Ishikawa (cell line): ENCODE measurements at regions not wholly inside any gene's neighbourhood (a gene's known extent, or its start where the extent isn't known, plus 50 kb on each side); places are given as distances from the start of the nearest gene placed in this dataset.

Source experiments
- CEBPB ChIP-seq: IDR thresholded peaks from 2 replicates; pipeline ENCODE4 v1.6.1; 2012
- CREB1 ChIP-seq: IDR thresholded peaks from 2 replicates; pipeline ENCODE4 v1.6.1; 2012; ENCODE audit warnings: low read depth
- EGR1 ChIP-seq: IDR thresholded peaks from 2 replicates; pipeline ENCODE4 v1.6.1; 2012
- EP300 ChIP-seq: IDR thresholded peaks from 2 replicates; pipeline ENCODE4 v1.6.1; 2012; ENCODE audit warnings: borderline replicate concordance
- FOXM1 ChIP-seq: IDR thresholded peaks from 2 replicates; pipeline ENCODE4 v1.6.1; 2012; ENCODE audit warnings: low read depth, borderline replicate concordance
- MAX ChIP-seq: IDR thresholded peaks from 2 replicates; pipeline ENCODE4 v1.6.1; 2012
- NFIC ChIP-seq: IDR thresholded peaks from 2 replicates; pipeline ENCODE4 v1.6.1; 2012
- RAD21 ChIP-seq: IDR thresholded peaks from 2 replicates; pipeline ENCODE4 v1.6.1; 2012; ENCODE audit warnings: low read depth
- REST ChIP-seq: IDR thresholded peaks from 2 replicates; pipeline ENCODE4 v1.6.1; 2012; ENCODE audit warnings: low read depth, mild to moderate bottlenecking
- TAF1 ChIP-seq: IDR thresholded peaks from 2 replicates; pipeline ENCODE4 v1.6.1; 2012; ENCODE audit warnings: low read depth, mild to moderate bottlenecking
- TCF12 ChIP-seq: IDR thresholded peaks from 2 replicates; pipeline ENCODE4 v1.6.1; 2012; ENCODE audit warnings: low read depth
- TEAD4 ChIP-seq: IDR thresholded peaks from 2 replicates; pipeline ENCODE4 v1.6.1; 2012
- USF1 ChIP-seq: IDR thresholded peaks from 2 replicates; pipeline ENCODE4 v1.6.1; 2012
- YY1 ChIP-seq: IDR thresholded peaks from 2 replicates; pipeline ENCODE4 v1.6.1; 2012; ENCODE audit warnings: low read depth
- ZBTB7A ChIP-seq: IDR thresholded peaks from 2 replicates; pipeline ENCODE4 v1.6.1; 2012; ENCODE audit warnings: low read depth

- no peak for TF ChIP-seq MAX
- no peak for TF ChIP-seq TAF1
- TF ChIP-seq EGR1, result no peak
- no peak for TF ChIP-seq TEAD4
- TF ChIP-seq RAD21, result no peak
- TF ChIP-seq USF1, result no peak
- TF ChIP-seq TCF12, result no peak
- no peak for TF ChIP-seq NFIC
- no peak for TF ChIP-seq CEBPB
- no peak for TF ChIP-seq CREB1
Observed at GRCh38 chr2:144798034-144798433, 278.1 kb upstream of the ZEB2 start.

GRCh38 chr2:144796936-144797335 is 277.0 kb upstream of the ZEB2 start:
- no peak for TF ChIP-seq RAD21
- TF ChIP-seq TCF12, result no peak
- no peak for TF ChIP-seq TAF1
- no peak for TF ChIP-seq EP300
- TF ChIP-seq FOXM1, result no peak
- no peak for TF ChIP-seq NFIC
- TF ChIP-seq CEBPB, result no peak
- TF ChIP-seq ZBTB7A, result no peak

- TF ChIP-seq ZBTB7A (no peak), RAD21 (no peak), NFIC (no peak), MAX (no peak), TEAD4 (no peak), EP300 (no peak), USF1 (no peak), TAF1 (no peak), CEBPB (no peak), EGR1 (no peak), FOXM1 (no peak), CREB1 (no peak), REST (no peak), YY1 (no peak), TCF12 (no peak)
Observed at GRCh38 chr2:144796164-144796563, 276.2 kb upstream of the ZEB2 start.

- no peak for TF ChIP-seq EP300
- TF ChIP-seq ZBTB7A, result no peak
- no peak for TF ChIP-seq TAF1
- no peak for TF ChIP-seq CEBPB
- TF ChIP-seq CREB1, result no peak
- TF ChIP-seq TEAD4, result no peak
- no peak for TF ChIP-seq NFIC
- no peak for TF ChIP-seq RAD21
- TF ChIP-seq EGR1, result no peak
Observed at GRCh38 chr2:144785253-144785652, 265.3 kb upstream of the ZEB2 start.

GRCh38 chr2:144780983-144781382 is 261.1 kb upstream of the ZEB2 start:
- TF ChIP-seq MAX (no peak), TCF12 (no peak)

- no peak for TF ChIP-seq TAF1
- TF ChIP-seq EGR1, result no peak
- no peak for TF ChIP-seq EP300
- TF ChIP-seq RAD21, result no peak
- no peak for TF ChIP-seq MAX
- TF ChIP-seq USF1, result no peak
- no peak for TF ChIP-seq CREB1
- TF ChIP-seq YY1, result no peak
- TF ChIP-seq FOXM1, result no peak
- no peak for TF ChIP-seq ZBTB7A
- TF ChIP-seq NFIC, result no peak
- TF ChIP-seq TEAD4, result no peak
- TF ChIP-seq CEBPB, result no peak
- TF ChIP-seq REST, result no peak
- no peak for TF ChIP-seq TCF12
Observed at GRCh38 chr2:144776766-144777165, 256.8 kb upstream of the ZEB2 start.
